NB4 (cell line): ENCODE measurements at regions not wholly inside any gene's neighbourhood (a gene's known extent, or its start where the extent isn't known, plus 50 kb on each side); places are given as distances from the start of the nearest gene placed in this dataset.

Experiments
- DNase-seq: peaks from one replicate; pipeline ENCODE4 v3.0.0; 2010; ENCODE audit warnings: low read depth
- H3K4me3 ChIP-seq: one replicate; pipeline ENCODE4 v1.5.1; 2011; ENCODE audit warnings: mild to moderate bottlenecking, low read depth, low read length, moderate library complexity
- CTCF ChIP-seq: IDR thresholded peaks from one replicate; pipeline ENCODE4 v1.5.1; 2012; ENCODE audit warnings: low read depth, low read length
- MYC ChIP-seq: IDR thresholded peaks from 2 replicates; pipeline ENCODE4 v1.6.1; 2011; ENCODE audit warnings: low read depth, low read length
- POLR2A ChIP-seq: IDR thresholded peaks from 2 replicates; pipeline ENCODE4 v1.6.1; 2011; ENCODE audit warnings: mild to moderate bottlenecking; ENCODE audit not compliant: insufficient read length; ENCODE audit errors: extremely low read depth
- TF ChIP-seq, protein P1 (sequence below): IDR thresholded peaks from 2 replicates; pipeline ENCODE4 v1.6.1; 2011; ENCODE audit warnings: low read depth, low read length

DNA sequence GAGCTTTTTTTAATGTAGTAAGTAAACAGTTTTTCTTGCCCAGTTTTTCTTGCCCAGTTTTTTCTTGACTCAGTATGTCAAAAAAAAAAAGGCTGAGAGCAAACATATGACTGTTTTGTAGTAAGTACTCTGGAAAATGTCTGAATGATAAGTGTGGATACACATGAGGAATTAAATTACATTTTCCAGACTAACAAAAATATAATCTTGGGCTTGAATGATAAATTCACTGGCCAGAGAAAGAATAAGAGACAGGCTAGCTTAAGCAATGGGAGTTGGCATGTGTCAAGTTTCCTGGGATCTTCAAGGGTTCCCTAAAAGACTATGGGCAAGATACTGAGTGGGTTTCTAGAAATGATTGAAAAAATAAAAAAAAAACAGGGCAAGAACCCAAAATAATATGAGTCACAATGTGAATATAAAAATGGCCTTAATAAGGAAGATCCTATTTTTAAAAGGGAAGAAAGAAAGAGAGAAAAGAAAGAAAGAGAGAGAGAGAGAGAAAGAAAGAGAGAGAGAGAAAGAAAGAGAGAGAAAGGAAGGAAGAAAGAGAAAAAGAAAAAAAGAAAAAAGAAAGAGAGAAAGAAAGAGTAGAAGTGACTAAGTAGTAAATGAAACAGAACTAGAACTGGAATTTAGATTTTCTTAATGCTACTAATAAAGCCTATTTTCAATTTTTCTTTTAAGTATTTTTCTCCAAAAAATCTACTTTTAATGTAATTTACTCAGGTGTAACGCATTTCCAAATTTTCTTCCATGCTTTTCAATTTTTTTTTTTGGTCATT, 60.2 kb downstream of the TFPI2 start:
- DNase-seq: no peak
- no peak overlapping the region for H3K4me3 ChIP-seq
- TF ChIP-seq POLR2A: no peak

- DNase-seq: no peak
- no peak overlapping the region for H3K4me3 ChIP-seq
- TF ChIP-seq MYC (no peak), POLR2A (no peak), CTCF (no peak)
- TF ChIP-seq, protein P1, sequence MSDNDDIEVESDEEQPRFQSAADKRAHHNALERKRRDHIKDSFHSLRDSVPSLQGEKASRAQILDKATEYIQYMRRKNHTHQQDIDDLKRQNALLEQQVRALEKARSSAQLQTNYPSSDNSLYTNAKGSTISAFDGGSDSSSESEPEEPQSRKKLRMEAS: no peak
These were observed 62.3 kb downstream of the TFPI2 start for GRCh38 chr7:93828260-93828659.

DNA sequence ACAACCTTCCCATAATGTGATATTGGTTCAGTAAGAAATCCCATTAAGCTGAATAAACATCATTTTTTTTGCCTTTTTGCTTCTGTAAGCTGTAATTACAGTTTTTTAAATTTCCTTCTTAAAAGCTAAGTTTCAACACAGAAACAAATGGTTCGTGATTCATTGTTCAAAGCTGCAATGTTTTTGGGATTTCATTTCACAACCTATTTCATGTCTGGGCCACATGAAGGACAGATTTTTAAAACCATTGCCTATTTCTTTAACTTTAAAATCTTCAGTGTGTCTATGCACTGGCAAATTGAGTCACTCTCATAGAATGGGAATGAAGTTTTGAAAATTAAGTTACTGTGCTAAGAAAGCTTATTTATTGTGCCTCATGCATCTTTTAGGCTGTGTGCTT, 66.9 kb downstream of the TFPI2 start:
- no peak overlapping the region for H3K4me3 ChIP-seq
- no peak for DNase-seq
- TF ChIP-seq, protein P1: no peak

- DNase-seq: no peak
- TF ChIP-seq POLR2A (no peak), MYC (no peak)
- TF ChIP-seq, protein P1: no peak
- H3K4me3 ChIP-seq: no peak overlapping the region
These were observed 69.1 kb downstream of the TFPI2 start for GRCh38 chr7:93821463-93821862.

- H3K4me3 ChIP-seq: no peak overlapping the region
- TF ChIP-seq MYC (no peak), CTCF (no peak), POLR2A (no peak)
- TF ChIP-seq, protein P1: no peak
- DNase-seq: no peak
These were observed 70.9 kb downstream of the TFPI2 start for GRCh38 chr7:93819699-93820098.

GRCh38 chr7:93817526-93817925, 73.0 kb downstream of the TFPI2 start:
- DNase-seq: no peak
- H3K4me3 ChIP-seq: no peak overlapping the region
- no peak for TF ChIP-seq MYC
- no peak for TF ChIP-seq CTCF
- TF ChIP-seq, protein P1: no peak
- no peak for TF ChIP-seq POLR2A

DNA sequence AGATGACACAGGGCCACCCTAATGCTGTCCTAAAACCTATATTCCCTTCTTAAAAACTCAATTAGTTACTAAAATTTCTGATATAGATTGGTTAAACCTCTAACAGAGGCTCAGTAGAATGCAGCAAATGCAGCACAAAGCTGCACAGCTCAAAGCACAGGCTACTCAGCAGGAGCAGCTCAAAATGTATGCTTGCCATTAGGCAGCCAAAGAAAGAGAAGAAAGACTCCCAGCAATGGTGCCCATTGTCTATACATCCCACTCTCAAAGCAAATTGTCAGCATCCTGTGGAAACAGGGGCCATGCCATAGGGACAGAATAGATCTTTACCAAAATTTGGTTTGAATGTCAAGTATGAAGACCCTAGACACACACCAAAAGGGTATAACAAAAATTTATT, 73.5 kb downstream of the TFPI2 start:
- DNase-seq: no peak

More for the DNA sequence above, 73.5 kb downstream of the TFPI2 start:
- no peak overlapping the region for H3K4me3 ChIP-seq
- TF ChIP-seq POLR2A (no peak), MYC (no peak), CTCF (no peak)
- TF ChIP-seq, protein P1: no peak
